CD1c-positive myeloid dendritic cell (primary cell): ENCODE measurements at regions not wholly inside any gene's neighbourhood (a gene's known extent, or its start where the extent isn't known, plus 50 kb on each side); places are given as distances from the start of the nearest gene placed in this dataset.

ENCODE experiments used
- DNase-seq: peaks from one replicate; pipeline ENCODE4 v3.0.0-alpha.2; 2016; ENCODE audit errors: extremely low spot score

DNA sequence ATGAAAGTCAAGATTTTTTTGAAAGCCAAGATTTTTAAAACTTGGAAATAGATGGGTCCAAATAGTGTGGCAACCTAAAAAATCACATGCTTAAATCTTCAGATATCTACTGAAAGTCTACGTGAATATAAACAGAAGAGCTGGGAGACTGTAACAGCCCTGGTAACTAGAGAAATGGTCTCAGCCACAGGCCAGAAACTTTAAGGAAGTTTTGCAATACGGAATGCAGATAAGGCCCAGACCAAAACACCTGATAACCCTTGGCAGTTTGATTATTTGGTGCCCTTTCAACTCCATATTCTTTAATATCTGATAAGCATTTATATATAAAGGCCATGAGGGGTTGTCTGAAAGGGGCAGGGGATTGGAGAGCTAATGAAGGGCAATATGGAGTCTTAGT is 537.3 kb upstream of the TGFBR2 start:
- no peak for DNase-seq

DNA sequence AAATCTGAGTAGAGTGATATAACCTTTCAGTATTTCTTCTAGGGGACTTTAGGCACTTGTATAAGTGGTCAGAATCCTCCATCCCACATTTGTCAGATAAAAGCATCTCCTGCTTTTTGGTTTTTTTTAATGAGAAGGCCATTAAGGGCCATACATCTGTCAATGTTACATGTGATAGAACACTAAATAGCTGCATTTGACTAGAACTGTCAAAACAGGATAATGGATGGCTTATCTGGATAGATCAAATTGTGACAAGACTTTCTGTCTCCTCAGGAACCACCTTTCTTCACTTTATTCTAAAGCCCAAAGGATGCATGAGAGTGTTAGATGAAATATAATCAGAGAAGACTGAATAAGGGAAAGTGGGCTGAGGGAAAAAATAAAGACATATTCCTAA is 533.4 kb upstream of the TGFBR2 start:
- no peak for DNase-seq

DNA sequence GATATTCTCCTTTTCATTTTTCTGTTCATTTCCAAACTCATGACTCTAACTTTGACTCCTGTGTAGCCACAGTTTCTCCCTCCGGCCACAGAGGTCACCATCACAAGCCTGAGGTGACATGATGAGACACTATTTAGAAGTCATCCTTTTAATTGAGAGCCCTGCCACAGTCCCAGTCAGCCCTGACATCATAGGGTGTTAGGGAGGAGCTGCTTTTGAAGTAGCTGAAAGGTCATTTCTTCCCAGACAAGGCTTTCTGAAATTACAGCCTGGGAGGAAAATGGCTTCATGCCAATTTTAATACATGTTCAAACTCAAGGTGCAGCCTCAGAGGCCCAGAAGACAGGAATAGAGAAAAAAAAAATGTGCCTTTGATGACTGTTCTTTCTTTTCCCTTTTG is 532.8 kb upstream of the TGFBR2 start:
- DNase-seq: no peak

DNA sequence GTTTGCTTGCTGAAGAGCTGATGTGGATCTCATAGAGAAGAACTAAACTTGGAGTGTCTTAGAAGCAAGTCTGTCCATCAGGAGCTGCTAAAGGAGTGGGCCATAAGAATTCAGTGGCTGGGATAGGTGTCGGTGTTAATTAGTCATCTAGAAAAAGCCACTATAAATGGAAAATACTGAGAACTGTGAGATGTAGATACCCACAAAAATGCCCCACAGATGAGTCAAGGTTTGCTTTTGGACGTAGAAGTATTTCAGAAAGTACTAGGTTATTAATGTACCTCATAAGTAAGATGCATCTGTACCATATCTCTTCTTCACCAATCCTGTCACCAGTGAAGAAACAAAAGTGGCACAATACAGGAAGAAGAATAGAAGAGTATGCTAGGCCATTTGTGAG is 530.9 kb upstream of the TGFBR2 start:
- DNase-seq: no peak

DNA sequence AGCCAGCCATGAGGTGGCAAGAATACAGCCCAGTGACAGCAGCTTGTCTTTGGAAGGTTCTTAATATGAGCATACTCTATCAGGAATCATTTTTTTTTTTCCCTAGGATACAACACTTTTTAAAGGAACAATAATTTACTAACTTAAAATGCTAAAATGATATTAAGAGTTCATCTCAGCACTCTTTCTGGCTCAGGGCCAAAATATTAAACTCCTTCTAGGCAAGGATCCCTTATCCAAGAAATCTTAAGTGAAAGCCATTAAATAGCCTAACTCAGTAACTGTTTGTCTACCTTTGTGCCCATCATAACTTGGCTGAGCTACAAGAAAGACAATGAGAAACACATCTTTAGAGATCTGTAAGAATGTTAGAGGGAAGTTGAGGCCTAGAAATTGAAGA is 529.5 kb upstream of the TGFBR2 start:
- DNase-seq: no peak

DNA sequence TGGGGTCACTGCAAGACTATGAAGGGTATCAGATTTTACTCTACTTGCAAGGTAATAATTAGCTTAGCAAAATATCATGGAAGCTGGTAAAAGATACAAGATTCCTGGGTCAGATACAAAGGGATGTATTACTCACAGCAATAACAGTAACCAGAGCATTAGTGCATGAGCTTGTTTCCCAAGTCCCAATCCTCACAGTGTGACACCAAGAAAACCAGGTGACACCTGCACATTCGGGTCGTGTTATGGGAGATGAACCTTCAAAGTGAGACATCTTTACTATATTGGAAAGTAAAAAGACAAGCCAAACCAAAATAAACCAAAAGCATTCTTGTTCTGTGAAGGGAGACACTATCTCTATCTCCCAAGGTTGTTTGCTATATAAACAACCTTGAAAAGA is 528.7 kb upstream of the TGFBR2 start:
- DNase-seq: no peak

DNA sequence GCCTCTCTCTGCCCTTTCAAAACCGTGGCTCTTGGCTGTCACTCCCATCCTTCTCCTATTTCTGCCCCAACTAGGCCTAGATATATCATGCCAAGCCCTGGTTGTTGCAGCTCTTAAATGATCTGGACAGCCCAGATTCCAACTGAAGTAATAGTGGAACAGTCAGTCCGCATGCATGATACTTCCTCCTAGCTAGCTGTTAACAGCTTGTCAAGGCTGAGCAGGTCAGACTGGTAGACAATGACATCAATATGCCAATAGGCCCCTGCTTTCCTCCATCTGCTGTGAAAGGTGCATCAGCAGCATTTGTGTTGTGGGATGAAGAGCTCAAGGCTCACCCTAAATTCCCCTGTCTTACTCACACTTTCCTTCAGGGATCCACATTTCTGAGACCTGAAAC is 527.7 kb upstream of the TGFBR2 start:
- DNase-seq: no peak

DNA sequence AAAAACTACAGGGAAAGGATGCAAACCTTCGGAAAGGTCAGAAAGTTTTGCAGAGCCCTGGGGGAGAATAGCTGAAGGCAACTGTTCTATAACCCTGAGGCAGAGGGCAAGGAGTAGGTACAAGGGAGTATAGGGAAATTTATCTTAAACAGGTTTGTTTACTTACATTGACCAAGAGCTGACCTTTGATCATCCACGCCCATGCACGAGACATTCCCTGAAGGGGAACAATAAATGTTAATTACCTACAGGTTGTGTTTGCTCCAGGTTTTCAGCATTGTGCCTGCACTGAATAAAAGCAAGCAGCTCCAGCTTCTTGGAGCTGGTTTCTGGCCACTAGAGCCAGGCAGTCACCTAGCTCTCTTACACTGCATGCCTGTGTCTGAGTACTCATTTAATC is 524.5 kb upstream of the TGFBR2 start:
- DNase-seq: no peak

DNA sequence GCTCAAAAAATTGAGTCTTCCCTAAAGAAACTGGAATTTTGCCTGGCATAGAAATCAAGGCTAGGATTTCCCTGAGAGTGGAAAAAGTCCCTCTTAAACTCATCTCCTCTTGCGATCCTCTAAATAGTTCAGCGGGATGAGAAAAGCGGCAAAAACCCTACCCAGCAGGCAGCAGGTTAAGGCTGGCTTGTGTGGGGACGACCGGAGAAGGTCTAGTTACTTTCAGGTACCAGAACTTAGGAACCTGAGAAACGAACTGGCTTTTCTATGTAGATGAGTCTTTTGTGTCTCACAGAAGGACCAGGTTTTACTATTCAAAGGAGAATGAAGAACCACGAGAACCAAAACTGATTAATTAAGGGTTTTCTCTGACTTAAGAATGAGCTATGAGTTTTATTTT is 523.7 kb upstream of the TGFBR2 start:
- no peak for DNase-seq

DNA sequence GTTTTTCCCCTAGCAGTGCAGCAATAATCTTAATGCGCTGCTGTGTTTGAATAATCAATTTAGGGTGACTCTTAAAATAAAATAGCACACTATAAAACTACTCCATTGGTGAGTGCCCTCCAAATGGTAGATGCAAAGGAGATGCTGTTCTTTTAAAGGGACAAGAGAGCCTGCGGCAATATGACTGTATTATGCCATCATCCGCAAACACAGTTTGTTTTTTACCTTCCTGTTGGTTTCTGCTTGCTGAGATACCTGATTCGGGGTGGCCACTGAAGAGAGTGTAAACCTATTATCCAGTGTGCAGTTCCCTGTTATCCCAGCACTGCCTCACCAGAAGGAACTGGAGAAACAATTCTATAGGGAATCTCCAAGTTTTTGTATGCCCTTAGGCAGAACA is 523.1 kb upstream of the TGFBR2 start:
- no peak for DNase-seq

DNA sequence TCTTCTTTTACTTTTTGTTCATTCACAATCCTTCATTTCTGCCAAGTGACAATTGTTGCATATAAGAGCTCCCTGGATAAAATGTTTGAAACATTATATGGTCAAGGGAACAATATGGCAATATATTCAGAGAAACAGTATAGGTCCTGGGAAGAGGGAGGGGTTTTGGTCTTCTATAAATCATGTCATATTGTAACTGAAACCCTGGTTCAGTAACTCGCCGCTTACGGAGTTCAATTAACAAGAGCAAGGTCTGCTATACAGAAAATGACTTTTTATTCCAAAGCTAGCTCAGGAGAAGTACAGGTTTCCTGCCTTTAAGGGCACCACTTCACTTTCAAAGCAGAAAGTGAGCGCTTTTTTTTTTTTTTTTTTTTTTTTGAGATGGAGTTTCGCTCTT is 522.1 kb upstream of the TGFBR2 start:
- no peak for DNase-seq

DNA sequence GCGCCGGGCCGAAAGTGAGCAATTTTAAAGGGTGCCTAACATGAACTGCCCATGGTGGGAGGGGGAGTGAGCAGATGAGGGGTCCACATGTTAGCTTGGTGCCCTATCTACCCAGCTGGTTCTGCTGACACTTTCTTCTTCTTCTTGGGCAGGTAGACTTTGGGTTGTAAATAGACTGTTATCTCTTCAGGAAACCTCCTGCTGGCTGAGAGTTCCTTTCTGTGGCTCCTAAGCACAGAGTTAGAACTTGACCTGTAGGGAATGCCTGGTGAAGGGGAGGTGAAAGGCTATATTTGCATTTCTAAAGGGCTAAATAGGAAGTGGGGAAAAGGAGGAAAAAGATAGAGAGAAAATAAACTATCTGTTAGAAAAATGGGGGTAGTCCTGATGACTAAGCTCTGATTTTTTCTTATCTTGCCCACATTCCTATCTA is 521.4 kb upstream of the TGFBR2 start:
- no peak for DNase-seq

DNA sequence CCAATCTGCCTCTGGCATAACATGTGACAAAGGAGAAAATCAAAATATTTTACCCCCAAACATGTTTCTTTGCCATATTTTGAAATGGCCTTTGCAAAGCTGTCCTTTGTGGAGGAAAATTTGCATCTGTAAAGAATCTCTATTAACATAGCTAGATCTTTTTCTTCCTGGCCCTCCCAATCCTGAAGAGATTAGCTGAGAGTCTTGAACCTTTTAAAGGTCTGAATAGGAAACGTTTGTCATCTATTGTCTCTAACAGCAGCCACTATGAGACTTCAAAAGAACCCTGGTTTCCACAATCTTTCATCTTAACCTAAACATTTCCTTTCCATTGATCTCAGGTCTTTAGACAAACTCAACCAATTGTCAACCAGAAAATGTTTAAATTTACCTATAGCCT is 520.9 kb upstream of the TGFBR2 start:
- DNase-seq: no peak

DNA sequence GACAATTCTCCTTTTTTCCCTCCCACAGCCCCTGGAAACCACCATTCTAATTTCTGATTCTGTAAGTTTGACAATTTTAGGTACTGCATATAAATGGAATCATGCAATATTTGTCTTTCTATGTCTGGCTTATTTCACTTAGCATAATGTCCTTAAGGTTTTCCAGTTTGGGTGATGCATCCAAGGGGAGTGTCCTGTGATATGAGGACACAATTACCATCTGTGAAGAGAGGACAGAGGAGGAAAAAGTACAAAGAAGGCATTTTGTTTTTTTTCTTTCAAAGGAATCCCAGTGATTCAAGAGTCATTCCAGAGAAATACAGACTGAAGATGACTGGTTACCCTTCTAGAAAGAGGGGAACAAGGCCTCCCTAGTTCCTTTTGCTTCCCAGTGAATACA is 514.7 kb upstream of the TGFBR2 start:
- no peak for DNase-seq

DNA sequence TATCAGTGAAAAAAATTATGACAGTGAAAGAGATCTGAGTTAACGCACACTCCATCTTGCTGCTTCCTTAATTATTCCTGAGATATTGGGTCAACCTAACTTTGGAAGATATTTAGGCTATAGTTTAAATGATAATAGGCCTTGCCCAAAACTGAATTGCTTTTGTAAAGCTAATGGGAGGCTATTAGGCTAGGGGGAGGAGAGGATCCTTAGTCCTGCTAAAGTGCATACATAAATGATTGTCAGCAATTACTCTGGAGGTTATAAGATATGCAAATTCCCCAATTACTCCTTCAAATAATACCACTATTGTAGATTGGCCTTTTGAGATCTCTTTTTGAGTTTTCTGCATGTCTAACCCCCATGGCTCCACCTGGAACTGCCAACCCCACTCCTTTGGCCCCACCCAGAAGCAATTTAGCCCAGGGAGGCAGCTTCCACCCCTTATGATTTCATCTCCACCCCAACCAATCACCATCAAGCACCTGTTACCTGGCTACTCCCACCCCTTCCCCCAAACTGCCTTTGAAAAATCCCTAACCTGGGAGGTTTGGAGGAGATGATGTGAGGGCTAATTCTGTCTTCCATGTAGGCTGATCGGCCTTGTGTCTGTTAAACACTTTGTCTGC is 509.3 kb upstream of the TGFBR2 start:
- no peak for DNase-seq

DNA sequence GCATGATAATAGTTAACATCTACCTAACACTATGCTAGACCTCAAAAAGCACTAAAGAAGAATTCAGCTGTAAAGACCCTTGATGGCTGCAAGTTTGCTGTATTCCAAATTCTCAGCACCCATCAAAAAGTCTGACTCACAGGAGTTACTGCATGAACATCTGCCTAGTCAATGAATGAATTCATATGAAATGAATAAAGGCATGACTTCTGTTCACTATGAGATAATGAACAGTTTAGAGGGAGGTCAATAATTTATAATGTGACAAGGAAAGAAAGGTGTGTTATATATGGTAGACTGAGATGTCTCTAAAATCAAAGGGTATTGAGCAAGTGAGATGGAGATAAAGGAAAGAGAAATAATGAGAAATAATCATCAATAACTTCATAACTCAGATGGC is 508.2 kb upstream of the TGFBR2 start:
- DNase-seq: no peak

DNA sequence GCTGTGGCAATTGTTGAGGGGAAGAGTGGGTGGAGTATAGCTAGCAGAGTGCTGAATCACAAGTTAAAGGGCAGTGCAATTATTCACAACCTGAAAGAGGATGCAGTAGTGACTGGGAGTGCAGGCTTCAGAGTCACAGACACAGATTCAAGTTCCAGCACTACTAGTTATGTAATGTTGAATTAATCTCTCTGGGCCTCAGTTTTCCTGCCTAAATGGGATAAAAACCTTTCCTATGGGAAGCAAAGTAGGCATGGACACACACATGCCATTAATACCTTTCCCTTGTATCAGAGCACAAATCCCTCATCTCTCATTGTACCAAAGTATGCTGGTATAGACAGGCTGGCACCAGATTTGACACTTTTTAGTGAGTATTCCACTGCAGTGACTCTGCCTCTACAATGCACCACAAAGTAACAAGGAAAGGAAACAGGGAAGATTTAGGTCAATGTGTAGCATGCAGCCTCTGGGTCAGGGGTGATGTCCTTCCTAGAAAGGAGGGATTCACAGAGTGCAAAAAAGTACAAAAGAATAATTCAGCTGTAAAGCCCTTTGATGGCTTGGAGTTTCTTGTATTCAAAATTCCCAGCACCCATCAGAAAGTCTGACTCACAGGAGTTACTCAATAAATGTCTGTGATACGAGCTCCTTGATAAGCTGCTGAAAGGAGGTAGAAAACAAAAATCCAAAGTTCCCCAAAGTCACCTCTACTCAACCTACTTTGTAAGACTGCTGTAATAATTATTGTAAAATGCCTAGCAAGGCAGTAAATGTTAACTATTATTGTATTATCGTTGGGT is 507.5 kb upstream of the TGFBR2 start:
- no peak for DNase-seq

DNA sequence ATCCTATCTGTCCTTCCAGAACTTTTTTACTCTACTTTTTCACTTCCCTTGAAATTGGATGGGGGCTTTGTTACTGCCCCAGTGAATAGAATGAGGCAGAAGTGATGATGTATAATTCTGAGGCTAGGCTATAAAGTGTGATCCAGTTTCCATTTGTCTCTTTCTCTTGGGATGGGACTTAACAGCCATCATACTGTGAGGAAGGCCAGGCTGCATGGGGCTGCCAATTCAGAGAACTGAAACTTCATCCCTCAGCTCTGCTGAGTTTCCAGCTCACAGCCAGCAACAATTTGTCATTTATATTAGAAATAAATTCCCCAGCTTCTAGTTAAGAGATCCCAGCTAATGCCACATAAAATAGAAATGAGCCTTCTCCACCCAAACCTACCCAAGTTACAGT is 504.0 kb upstream of the TGFBR2 start:
- no peak for DNase-seq

DNA sequence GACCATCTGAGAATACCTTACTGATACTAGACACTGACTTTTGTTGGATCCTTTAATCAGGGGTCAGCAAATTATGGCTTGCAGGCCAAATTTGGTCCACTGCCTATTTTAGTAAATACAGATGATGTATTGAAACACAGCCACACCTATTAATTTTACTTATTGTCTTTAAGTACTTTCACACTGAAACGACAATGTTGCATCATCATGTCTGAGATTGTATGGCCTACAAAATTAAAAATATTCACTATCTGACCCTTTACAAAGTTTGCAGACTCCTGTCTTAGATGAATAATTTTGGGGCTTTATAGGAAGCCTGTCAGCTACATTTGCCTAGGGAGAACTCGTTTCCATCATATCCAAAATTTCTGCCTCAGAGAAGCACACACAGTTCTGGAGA is 503.2 kb upstream of the TGFBR2 start:
- DNase-seq: no peak

DNA sequence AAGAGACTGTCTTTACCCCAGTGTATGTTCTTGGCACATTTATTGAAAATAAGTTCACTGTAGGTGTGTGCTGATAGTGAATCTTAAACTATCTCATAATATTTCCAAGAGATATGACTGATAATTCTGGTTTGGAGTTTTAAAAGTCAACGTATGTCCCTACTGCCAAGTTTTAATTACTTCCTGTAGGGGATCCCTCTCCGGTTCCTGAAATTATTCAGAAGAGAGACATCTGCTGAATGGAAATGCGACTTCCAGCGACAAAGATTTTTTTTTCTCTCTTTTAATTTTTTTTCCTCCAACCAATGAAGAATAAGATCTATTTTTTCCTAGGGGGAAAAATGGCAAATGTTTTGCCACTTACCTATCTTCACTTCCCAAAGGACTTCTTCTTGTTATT is 498.9 kb upstream of the TGFBR2 start:
- no peak for DNase-seq

DNA sequence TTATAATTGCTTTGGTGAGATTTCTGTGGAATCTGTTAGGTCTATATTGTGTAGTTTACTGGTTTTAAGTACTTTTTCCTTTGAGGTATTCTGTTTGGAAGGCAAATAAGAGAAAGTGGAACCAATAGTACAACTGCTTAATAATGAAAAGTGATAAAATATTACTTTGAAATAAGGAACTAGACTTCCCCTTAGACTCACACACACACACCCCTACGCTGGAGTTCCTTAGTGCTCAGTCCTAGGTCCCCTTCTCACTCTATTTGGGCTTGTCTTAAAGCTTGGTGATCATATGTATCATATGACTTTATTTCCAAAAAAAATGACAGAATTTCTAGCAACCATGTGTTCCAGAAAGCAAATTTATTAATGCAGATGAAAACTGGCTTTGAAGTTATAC is 494.0 kb upstream of the TGFBR2 start:
- peak; percentile 32 for DNase-seq

DNA sequence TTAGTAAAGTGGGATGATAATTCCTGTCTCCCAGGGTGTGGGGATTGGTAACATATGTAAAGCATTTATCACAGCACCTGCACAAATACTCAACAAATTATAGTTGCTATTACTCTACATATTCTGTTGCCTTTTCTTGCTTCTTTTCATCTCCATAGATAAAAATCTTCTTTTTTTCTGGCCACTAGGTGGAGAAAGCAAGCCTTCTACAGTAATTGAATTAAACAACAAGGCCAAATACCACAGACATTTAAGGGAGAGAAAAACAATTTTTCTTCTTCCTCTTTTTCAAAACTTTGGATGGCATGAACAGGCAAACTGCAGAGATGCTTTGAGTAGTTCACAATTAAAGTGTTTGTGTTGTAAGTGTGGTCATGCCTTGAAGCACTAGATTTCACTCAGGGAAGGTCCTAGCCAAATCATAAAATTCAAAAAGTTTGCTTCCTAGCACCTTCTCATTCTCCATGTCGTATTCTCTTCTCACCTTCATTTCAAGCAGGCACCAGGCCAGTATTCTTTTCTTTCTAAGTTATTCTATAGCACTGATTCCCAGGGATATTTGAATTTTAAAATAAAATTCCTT is 493.4 kb upstream of the TGFBR2 start:
- peak; percentile 58 for DNase-seq

DNA sequence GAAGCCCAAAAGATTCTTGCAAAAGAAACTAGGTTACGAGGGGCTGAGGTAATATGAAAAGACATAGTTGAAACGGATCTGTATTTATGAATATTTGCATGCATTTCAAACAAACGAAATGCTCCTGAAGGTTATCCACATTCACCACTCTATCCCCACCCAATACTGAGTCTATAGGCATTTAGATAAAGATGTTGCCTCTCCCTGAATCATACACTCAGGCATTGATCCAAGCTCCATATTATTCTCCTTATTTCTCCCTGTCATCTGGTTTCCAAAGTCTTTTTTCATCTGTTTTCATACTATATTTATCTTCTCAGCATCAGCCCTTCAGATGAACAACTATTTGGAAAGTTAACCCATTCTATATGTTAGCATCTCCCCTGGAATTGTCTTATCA is 492.5 kb upstream of the TGFBR2 start:
- DNase-seq: no peak
